Upper lobe of right lung (tissue), 1 donor: ENCODE measurements at regions not wholly inside any gene's neighbourhood (a gene's known extent, or its start where the extent isn't known, plus 50 kb on each side); places are given as distances from the start of the nearest gene placed in this dataset.

Source experiments
- ATAC-seq: fragments of 200-7000 bp; cut with Tn5 transposase; one replicate; pipeline ENCODE4 v1.9.1; 2020; ENCODE audit warnings: mild to moderate bottlenecking, moderate library complexity
- DNase-seq: peaks from one replicate; pipeline ENCODE4 v3.0.0-alpha.2; 2020
- H3K27ac ChIP-seq: fragments of 200-600 bp; one replicate; pipeline ENCODE4 v1.8.0; 2022
- H3K27me3 ChIP-seq: fragments of 200-600 bp; one replicate; pipeline ENCODE4 v1.8.0; 2022; ENCODE audit warnings: mild to moderate bottlenecking
- H3K36me3 ChIP-seq: fragments of 200-600 bp; one replicate; pipeline ENCODE4 v1.8.0; 2022
- H3K4me1 ChIP-seq: fragments of 200-600 bp; one replicate; pipeline ENCODE4 v1.8.0; 2022
- H3K4me3 ChIP-seq: fragments of 200-600 bp; one replicate; pipeline ENCODE4 v1.8.0; 2022; ENCODE audit warnings: mild to moderate bottlenecking
- H3K9me3 ChIP-seq: fragments of 200-600 bp; one replicate; pipeline ENCODE4 v1.8.0; 2022
- intact Hi-C: fragments of 100-400 bp; cut with DNase I; formaldehyde crosslinking; loops from one replicate; pipeline ENCODE4 v1.11.0; 2022
- TF ChIP-seq, protein P1 (sequence below): fragments of 200-600 bp; IDR thresholded peaks from one replicate; pipeline ENCODE4 v1.8.0; 2022; ENCODE audit warnings: antibody characterized with exemption
- donor health status: DM: no; HTN: yes; CAD: no; lungs with severe emphysema.

DNA sequence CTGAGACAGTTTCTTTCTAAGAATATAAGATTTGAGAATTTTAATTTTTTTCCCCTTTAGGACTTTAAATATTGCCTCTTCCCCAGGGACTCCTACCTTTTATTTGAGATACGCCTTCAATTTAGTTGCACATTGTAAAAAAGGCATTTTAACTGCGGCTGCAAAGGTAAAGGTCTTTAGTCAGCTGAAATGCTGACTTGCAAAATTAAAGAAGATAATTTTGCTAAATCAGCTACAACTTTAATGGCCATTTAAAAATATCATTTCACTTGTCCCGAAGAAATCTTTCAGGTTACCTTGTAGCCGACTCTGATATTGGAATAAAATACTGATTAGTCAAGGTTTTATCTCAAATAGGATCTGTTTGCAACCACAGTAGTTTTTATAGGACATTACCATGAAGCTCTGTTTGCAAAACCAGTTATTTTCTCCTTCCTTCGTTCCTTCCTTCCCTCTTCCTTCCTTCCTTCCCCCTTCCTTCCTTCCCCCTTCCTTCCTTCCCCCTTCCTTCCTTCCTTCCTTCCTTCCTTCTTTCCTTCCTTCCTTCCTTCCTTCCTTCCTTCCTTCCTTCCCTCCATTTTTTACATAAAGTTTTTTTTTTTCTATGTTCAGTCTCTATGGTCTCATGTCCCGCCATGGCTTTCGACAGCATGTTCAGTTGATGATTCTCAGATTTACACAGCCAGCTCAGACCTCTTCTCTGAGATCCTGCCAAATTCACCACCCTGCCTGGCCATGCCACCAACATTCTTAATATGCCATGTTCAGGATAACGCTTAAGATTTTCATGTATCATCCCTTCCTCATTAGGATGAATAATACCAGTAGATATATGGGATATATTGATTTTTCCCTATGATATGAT is 405.4 kb upstream of the PRKX start:
- TF ChIP-seq, protein P1, sequence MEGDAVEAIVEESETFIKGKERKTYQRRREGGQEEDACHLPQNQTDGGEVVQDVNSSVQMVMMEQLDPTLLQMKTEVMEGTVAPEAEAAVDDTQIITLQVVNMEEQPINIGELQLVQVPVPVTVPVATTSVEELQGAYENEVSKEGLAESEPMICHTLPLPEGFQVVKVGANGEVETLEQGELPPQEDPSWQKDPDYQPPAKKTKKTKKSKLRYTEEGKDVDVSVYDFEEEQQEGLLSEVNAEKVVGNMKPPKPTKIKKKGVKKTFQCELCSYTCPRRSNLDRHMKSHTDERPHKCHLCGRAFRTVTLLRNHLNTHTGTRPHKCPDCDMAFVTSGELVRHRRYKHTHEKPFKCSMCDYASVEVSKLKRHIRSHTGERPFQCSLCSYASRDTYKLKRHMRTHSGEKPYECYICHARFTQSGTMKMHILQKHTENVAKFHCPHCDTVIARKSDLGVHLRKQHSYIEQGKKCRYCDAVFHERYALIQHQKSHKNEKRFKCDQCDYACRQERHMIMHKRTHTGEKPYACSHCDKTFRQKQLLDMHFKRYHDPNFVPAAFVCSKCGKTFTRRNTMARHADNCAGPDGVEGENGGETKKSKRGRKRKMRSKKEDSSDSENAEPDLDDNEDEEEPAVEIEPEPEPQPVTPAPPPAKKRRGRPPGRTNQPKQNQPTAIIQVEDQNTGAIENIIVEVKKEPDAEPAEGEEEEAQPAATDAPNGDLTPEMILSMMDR: no peak
- ATAC-seq: no peak
- H3K27me3 ChIP-seq: no peaks in the 10 kb centered on the region

DNA sequence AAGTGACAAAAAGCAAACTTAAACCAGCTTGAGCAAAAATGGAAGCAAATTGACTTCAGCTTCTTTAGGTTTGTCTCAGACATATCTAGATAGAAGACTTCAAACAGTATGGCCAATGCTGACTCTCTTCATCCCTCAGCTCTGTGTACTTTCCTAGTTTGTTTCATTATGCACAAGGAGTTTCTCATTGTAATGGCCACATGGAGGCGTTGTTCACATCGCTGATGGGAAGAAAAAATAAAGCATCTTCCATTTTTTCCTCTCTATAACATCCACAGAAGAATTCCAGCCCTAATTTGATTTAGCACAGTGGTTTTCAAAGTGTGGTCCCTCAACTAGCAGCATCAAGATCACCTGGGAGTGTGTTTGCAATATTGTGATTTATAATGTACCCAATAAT is 397.5 kb upstream of the PRKX start:
- Histone ChIP-seq H3K27ac (no peak overlapping the region), H3K36me3 (no peaks in the 10 kb centered on the region), H3K4me1 (no peaks in the 10 kb centered on the region), H3K9me3 (no peaks in the 10 kb centered on the region), H3K4me3 (no peak overlapping the region), H3K27me3 (no peaks in the 10 kb centered on the region)
- DNase-seq: no peak
- intact Hi-C loops: no loop called here
- ATAC-seq: no peak
- TF ChIP-seq, protein P1: no peak

More for the DNA sequence above, 405.4 kb upstream of the PRKX start:
- Histone ChIP-seq H3K36me3 (no peaks in the 10 kb centered on the region), H3K4me3 (no peak overlapping the region), H3K27ac (no peak overlapping the region), H3K4me1 (no peaks in the 10 kb centered on the region), H3K9me3 (no peaks in the 10 kb centered on the region)
- DNase-seq: no peak
- intact Hi-C loops: no loop called here

DNA sequence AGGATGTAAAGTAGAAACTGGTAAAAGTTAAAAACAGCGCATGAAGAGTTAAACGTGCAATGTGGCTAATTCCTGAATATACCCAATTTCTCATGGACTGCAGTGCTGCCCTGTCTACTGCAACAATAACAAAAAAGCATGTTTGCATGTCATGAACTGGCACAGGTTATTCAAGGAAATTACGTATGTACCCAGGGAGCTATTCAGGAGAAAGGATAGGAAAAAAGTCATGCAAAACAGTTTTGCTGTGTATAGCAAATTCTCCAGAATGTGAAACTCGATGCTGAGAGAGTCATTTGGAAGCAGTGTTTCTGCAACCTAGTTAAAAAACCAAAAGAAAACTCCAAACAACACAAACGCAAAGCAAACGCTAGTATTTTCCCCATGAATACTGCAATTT is 381.5 kb upstream of the PRKX start:
- ATAC-seq: no peak
- Histone ChIP-seq H3K4me1 (no peaks in the 10 kb centered on the region), H3K27me3 (no peaks in the 10 kb centered on the region), H3K9me3 (no peaks in the 10 kb centered on the region), H3K27ac (no peak overlapping the region), H3K4me3 (no peak overlapping the region), H3K36me3 (no peaks in the 10 kb centered on the region)
- TF ChIP-seq, protein P1: no peak
- no peak for DNase-seq
- intact Hi-C loops: no loop called here

DNA sequence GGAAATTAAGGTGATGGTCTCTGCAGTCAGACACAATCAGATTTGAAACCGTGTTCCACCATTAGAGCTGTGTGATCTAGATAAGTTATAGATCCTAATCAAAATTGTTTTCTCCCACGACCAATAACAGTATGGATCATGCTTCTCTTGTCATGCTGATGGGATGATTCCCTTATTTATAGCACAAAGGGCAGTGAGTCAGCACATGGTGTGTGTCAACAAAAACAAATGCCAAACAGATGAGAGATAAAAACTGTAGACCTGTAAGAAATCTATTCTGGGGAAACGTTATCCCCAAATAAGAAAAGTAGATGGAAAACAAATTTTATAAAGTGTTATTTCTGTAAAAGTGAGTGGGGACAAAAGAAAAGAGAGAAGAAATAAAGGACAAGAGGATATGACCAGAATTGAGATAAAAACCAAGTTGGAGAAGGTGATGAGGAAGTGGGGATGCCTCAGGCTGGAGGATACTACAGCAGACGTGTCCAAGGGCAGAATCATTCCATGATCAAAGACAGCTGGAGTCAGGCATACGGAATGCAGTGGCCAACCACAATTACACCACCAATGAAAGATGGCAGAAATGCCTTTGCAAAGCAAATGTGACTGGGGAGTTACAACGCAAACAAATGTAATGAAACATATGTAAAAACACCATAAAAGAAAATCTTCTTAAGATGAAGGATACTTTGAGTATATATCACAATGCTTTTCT is 377.8 kb upstream of the PRKX start:
- Histone ChIP-seq H3K36me3 (no peaks in the 10 kb centered on the region), H3K4me1 (no peaks in the 10 kb centered on the region), H3K27ac (no peak overlapping the region)

DNA sequence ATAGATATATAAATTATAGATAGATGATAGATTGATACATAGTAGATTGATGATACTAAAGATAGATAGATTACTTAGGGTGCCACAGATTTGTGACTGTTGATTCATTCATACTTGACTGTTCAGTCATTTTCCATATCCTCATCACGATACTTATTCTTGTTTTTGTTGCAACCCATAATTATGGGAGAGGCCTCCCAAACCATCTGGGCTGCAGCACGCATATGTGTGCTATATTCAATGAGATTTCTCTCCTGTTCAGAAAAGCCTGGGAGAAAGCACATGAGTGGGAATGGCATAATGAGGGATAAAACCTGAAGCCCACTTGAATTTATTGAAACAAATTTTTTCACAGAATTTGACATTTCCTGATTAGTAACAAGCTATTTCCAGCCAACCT is 346.4 kb upstream of the PRKX start:
- Histone ChIP-seq H3K27me3 (no peaks in the 10 kb centered on the region), H3K4me3 (no peak overlapping the region), H3K36me3 (no peaks in the 10 kb centered on the region), H3K9me3 (no peaks in the 10 kb centered on the region), H3K27ac (no peak overlapping the region), H3K4me1 (no peaks in the 10 kb centered on the region)
- ATAC-seq (no peak), DNase-seq (no peak)
- TF ChIP-seq, protein P1: no peak
- intact Hi-C loops: no loop called here

More for the DNA sequence above, 377.8 kb upstream of the PRKX start:
- intact Hi-C loops: no loop called here
- Histone ChIP-seq H3K4me3 (no peak overlapping the region), H3K9me3 (no peaks in the 10 kb centered on the region), H3K27me3 (no peaks in the 10 kb centered on the region)
- DNase-seq (no peak), ATAC-seq (no peak)
- TF ChIP-seq, protein P1: no peak
